GM18907 (cell line): ENCODE measurements at regions not wholly inside any gene's neighbourhood (a gene's known extent, or its start where the extent isn't known, plus 50 kb on each side); places are given as distances from the start of the nearest gene placed in this dataset.
"Not testable (repeated sequence)": the region's sequence is repeated elsewhere in the genome, so short reads cannot be mapped to it uniquely, and the experiment has no call there.

Experiments used
- ATAC-seq: cut with Tn5 transposase; IDR thresholded peaks from one replicate; pipeline ENCODE4 v1.9.1; 2021; ENCODE audit warnings: mild to moderate bottlenecking, moderate library complexity; ENCODE audit not compliant: unreplicated experiment

- no peak for ATAC-seq
Observed at GRCh38 chr10:6706725-6707124, 126.6 kb upstream of the PRKCQ start.

- ATAC-seq = no peak
Observed at GRCh38 chr10:6704896-6705295, 124.8 kb upstream of the PRKCQ start.

- not testable (repeated sequence) for ATAC-seq
Observed at GRCh38 chr10:6702833-6703232, 122.8 kb upstream of the PRKCQ start.

- ATAC-seq = no peak
Observed at GRCh38 chr10:6702030-6702429, 122.0 kb upstream of the PRKCQ start.

- no peak for ATAC-seq
Observed at GRCh38 chr10:6701289-6701688, 121.2 kb upstream of the PRKCQ start.

GRCh38 chr10:6700066-6700465 lies 120.0 kb upstream of the PRKCQ start:
- no peak for ATAC-seq

GRCh38 chr10:6699336-6699735 lies 119.3 kb upstream of the PRKCQ start:
- no peak for ATAC-seq

GRCh38 chr10:6695519-6695918 lies 115.4 kb upstream of the PRKCQ start:
- no peak for ATAC-seq

GRCh38 chr10:6694447-6695140 lies 114.5 kb upstream of the PRKCQ start:
- ATAC-seq = no peak

- ATAC-seq = no peak
Observed at GRCh38 chr10:6692856-6693255, 112.8 kb upstream of the PRKCQ start.

- ATAC-seq = no peak
Observed at GRCh38 chr10:6692103-6692502, 112.0 kb upstream of the PRKCQ start.

- no peak for ATAC-seq
Observed at GRCh38 chr10:6689036-6689435, 109.0 kb upstream of the PRKCQ start.

GRCh38 chr10:6680735-6681134 lies 100.7 kb upstream of the PRKCQ start:
- ATAC-seq = no peak

GRCh38 chr10:6678956-6679355 lies 98.9 kb upstream of the PRKCQ start:
- ATAC-seq = no peak

- no peak for ATAC-seq
Observed at GRCh38 chr10:6678211-6678803, 98.2 kb upstream of the PRKCQ start.

- ATAC-seq = not testable (repeated sequence)
Observed at GRCh38 chr10:6677129-6677528, 97.1 kb upstream of the PRKCQ start.

GRCh38 chr10:6674291-6674690 lies 94.2 kb upstream of the PRKCQ start:
- ATAC-seq = no peak

- no peak for ATAC-seq
Observed at GRCh38 chr10:6671976-6672375, 91.9 kb upstream of the PRKCQ start.

- no peak for ATAC-seq
Observed at GRCh38 chr10:6669269-6669859, 89.3 kb upstream of the PRKCQ start.

- ATAC-seq = no peak
Observed at GRCh38 chr10:6667679-6668270, 87.7 kb upstream of the PRKCQ start.

GRCh38 chr10:6667150-6667549 lies 87.1 kb upstream of the PRKCQ start:
- ATAC-seq = no peak

- no peak for ATAC-seq
Observed at GRCh38 chr10:6665847-6666246, 85.8 kb upstream of the PRKCQ start.
